SK-N-SH treated with all-trans-retinoic acid at 6 μM for 48 hours (cell line): ENCODE measurements at regions not wholly inside any gene's neighbourhood (a gene's known extent, or its start where the extent isn't known, plus 50 kb on each side); places are given as distances from the start of the nearest gene placed in this dataset.

ENCODE experiments used
- CSRNP3 ChIP-seq: fragments of 250-450 bp; sonication (Bioruptor Pico); IDR thresholded peaks from 2 replicates; pipeline ENCODE4 v1.5.1; 2021; ENCODE audit warnings: mild to moderate bottlenecking, moderate library complexity
- PATZ1 ChIP-seq: fragments of 250-450 bp; sonication (Bioruptor Pico); IDR thresholded peaks from 2 replicates; pipeline ENCODE4 v1.8.0; 2020; ENCODE audit warnings: mild to moderate bottlenecking, moderate library complexity, borderline replicate concordance
- TCF4 ChIP-seq: fragments of 250-450 bp; sonication (Bioruptor Pico); IDR thresholded peaks from 2 replicates; pipeline ENCODE4 v1.8.0; 2021; ENCODE audit warnings: mild to moderate bottlenecking, moderate library complexity, borderline replicate concordance
- TSHZ2 ChIP-seq: fragments of 250-450 bp; sonication (Bioruptor Pico); IDR thresholded peaks from 2 replicates; pipeline ENCODE4 v1.5.0; 2020; ENCODE audit warnings: mild to moderate bottlenecking, moderate library complexity
- ZNF565 ChIP-seq: fragments of 450-650 bp; formaldehyde crosslinking; conservative IDR thresholded peaks from 2 replicates; pipeline ENCODE4 v1.5.0; 2020; ENCODE audit warnings: low read depth, mild to moderate bottlenecking, moderate library complexity

GRCh38 chr6:115060581-115060980 is 717.8 kb upstream of the HS3ST5 start:
- no peak for TF ChIP-seq PATZ1 (CRISPR knock-in tag)
- no peak for TF ChIP-seq CSRNP3 (CRISPR knock-in tag)
- no peak for TF ChIP-seq TSHZ2
- no peak for TF ChIP-seq TCF4 (CRISPR knock-in tag)
- no peak for TF ChIP-seq ZNF565 (CRISPR knock-in tag)
